H1 (cell line): ENCODE measurements at regions not wholly inside any gene's neighbourhood (a gene's known extent, or its start where the extent isn't known, plus 50 kb on each side); places are given as distances from the start of the nearest gene placed in this dataset.

Source experiments
- CTCF ChIA-PET: fragments of 300-600 bp; sonication (Branson Sonifier 250); formaldehyde crosslinking; loops from one replicate; lab custom pipeline; 2021; ENCODE audit not compliant: partially characterized antibody; lab: Charles Lee
- POLR2A ChIA-PET: fragments of 300-600 bp; sonication (Branson Sonifier 250); formaldehyde crosslinking; loops from one replicate; lab custom pipeline; 2021; ENCODE audit warnings: inconsistent platforms; ENCODE audit not compliant: partially characterized antibody; lab: Charles Lee
- DNase-seq, 2 experiments: peaks; one replicate each; pipeline versions ENCODE4 v3.0.0 to v3.0.0-alpha.2; 2010 to 2022; ENCODE audit warnings: low spot score in 2 of 2, low read depth in 1 of 2, mixed read lengths in 1 of 2
- FAIRE-seq: peaks from 2 replicates; lab custom pipeline; 2011; peaks lifted over from hg19 to GRCh38; lab: Jason Lieb, UNC
- H2AFZ ChIP-seq: 2 replicates; pipeline ENCODE4 v1.8.1; 2012; ENCODE audit warnings: low read length, inconsistent platforms
- H2AK5ac ChIP-seq: 2 replicates; pipeline ENCODE4 v1.6.1; 2013; ENCODE audit warnings: low read depth, low read length
- H2BK120ac ChIP-seq: replicated peaks from 2 replicates; pipeline ENCODE3; 2013; ENCODE audit warnings: low read depth, low read length, inconsistent platforms
- H2BK12ac ChIP-seq: 2 replicates; pipeline ENCODE4 v1.6.1; 2013; ENCODE audit warnings: low read depth, low read length
- H2BK15ac ChIP-seq: 2 replicates; pipeline ENCODE4 v1.6.1; 2013; ENCODE audit warnings: low read length
- H2BK20ac ChIP-seq: 2 replicates; pipeline ENCODE4 v1.6.1; 2013; ENCODE audit warnings: low read length
- H2BK5ac ChIP-seq: 2 replicates; pipeline ENCODE4 v1.6.1; 2013; ENCODE audit warnings: low read depth, low read length
- H3K14ac ChIP-seq: 2 replicates; pipeline ENCODE4 v1.6.1; 2013; ENCODE audit warnings: inconsistent platforms; ENCODE audit not compliant: insufficient read length
- H3K18ac ChIP-seq: 2 replicates; pipeline ENCODE4 v1.6.1; 2013; ENCODE audit warnings: low read length; ENCODE audit errors: extremely low read depth
- H3K23ac ChIP-seq: 2 replicates; pipeline ENCODE4 v1.6.1; 2013; ENCODE audit warnings: inconsistent platforms; ENCODE audit not compliant: insufficient read length
- H3K23me2 ChIP-seq: 2 replicates; pipeline ENCODE4 v1.6.1; 2013; ENCODE audit warnings: low read depth, low read length
- H3K27ac ChIP-seq: 2 replicates; pipeline ENCODE4 v1.6.1; 2011; ENCODE audit warnings: low read depth, low read length, inconsistent platforms
- H3K27me3 ChIP-seq, 4 experiments: replicated peaks in 1 of 4; 1 replicate in 1 of 4; 2 replicates in 3 of 4; pipeline versions ENCODE4 v1.6.1 to v1.8.1; 2011 to 2013; ENCODE audit warnings: low read length in 3 of 4, mild to moderate bottlenecking in 3 of 4, inconsistent platforms in 2 of 4, mixed read lengths in 2 of 4, moderate library complexity in 1 of 4; ENCODE audit not compliant: control insufficient read depth in 3 of 4, insufficient read depth in 3 of 4; ENCODE audit errors: extremely low read depth in 1 of 4
- H3K36me3 ChIP-seq, 4 experiments: 2 replicates each; pipeline versions ENCODE4 v1.6.1 to v1.8.1; 2011 to 2013; ENCODE audit warnings: mild to moderate bottlenecking in 4 of 4, low read length in 3 of 4, moderate library complexity in 2 of 4, control low read depth in 1 of 4, inconsistent platforms in 1 of 4; ENCODE audit not compliant: insufficient read depth in 4 of 4, control insufficient read depth in 2 of 4
- H3K4ac ChIP-seq: replicated peaks from 2 replicates; pipeline ENCODE3; 2013; ENCODE audit warnings: low read length, low read depth, mixed read lengths, inconsistent platforms; ENCODE audit not compliant: insufficient read length
- H3K4me1 ChIP-seq, 4 experiments: replicated peaks in 1 of 4; 1 replicate in 1 of 4; 2 replicates in 3 of 4; pipeline versions ENCODE4 v1.6.1 to v1.8.1; 2011 to 2013; ENCODE audit warnings: low read length in 3 of 4, inconsistent platforms in 2 of 4, mixed read lengths in 1 of 4; ENCODE audit not compliant: insufficient read depth in 4 of 4, control insufficient read depth in 3 of 4
- H3K4me2 ChIP-seq, 2 experiments: 2 replicates each; pipeline versions ENCODE4 v1.6.1 to v1.8.1; 2011 to 2013; ENCODE audit warnings: low read depth in 2 of 2, low read length in 2 of 2, control low read depth in 1 of 2, inconsistent platforms in 1 of 2, mild to moderate bottlenecking in 1 of 2; ENCODE audit not compliant: insufficient read depth in 1 of 2
- H3K4me3 ChIP-seq, 4 experiments: fragments of 200-600, 300-600 bp in 1 of 4; sonication (generic), shearing (Covaris generic), sonication (Bioruptor Twin) in 1 of 4; 2 replicates each; pipeline versions ENCODE4 v1.5.1 to v1.8.1; 2011 to 2016; ENCODE audit warnings: low read length in 4 of 4, low read depth in 3 of 4, control low read depth in 2 of 4, inconsistent platforms in 2 of 4, mild to moderate bottlenecking in 2 of 4, mixed read lengths in 1 of 4, moderate library complexity in 1 of 4; ENCODE audit not compliant: insufficient read depth in 2 of 4; ENCODE audit errors: extremely low read depth in 1 of 4
- H3K56ac ChIP-seq: replicated peaks from 2 replicates; pipeline ENCODE3; 2013; ENCODE audit warnings: low read depth, mild to moderate bottlenecking, mixed read lengths, low read length, inconsistent platforms; ENCODE audit not compliant: insufficient read length
- H3K79me1 ChIP-seq: 2 replicates; pipeline ENCODE4 v1.6.1; 2013; ENCODE audit warnings: low read depth, low read length, control low read depth
- H3K79me2 ChIP-seq, 2 experiments: 2 replicates each; pipeline versions ENCODE4 v1.6.1 to v1.8.1; 2012 to 2013; ENCODE audit warnings: low read length in 2 of 2, mild to moderate bottlenecking in 2 of 2, inconsistent platforms in 1 of 2; ENCODE audit not compliant: insufficient read depth in 2 of 2, control insufficient read depth in 1 of 2
- H3K9ac ChIP-seq, 4 experiments: replicated peaks in 1 of 4; 1 replicate in 1 of 4; 2 replicates in 3 of 4; pipeline versions ENCODE4 v1.6.1 to v1.8.1; 2011 to 2013; ENCODE audit warnings: low read depth in 3 of 4, low read length in 3 of 4, control low read depth in 2 of 4, mild to moderate bottlenecking in 2 of 4, moderate library complexity in 2 of 4, inconsistent platforms in 1 of 4; ENCODE audit errors: extremely low read depth in 1 of 4
- H3K9me3 ChIP-seq, 2 experiments: 2 replicates each; pipeline versions ENCODE4 v1.6.1 to v1.8.1; 2012 to 2013; ENCODE audit warnings: mild to moderate bottlenecking in 2 of 2, moderate library complexity in 2 of 2, control low read depth in 1 of 2, inconsistent platforms in 1 of 2, low read depth in 1 of 2, low read length in 1 of 2, mixed read lengths in 1 of 2; ENCODE audit not compliant: insufficient read depth in 2 of 2
- H4K20me1 ChIP-seq, 2 experiments: replicated peaks in 1 of 2; 2 replicates each; pipeline versions ENCODE3 to v1.8.1; 2011 to 2013; ENCODE audit warnings: inconsistent platforms in 2 of 2, low read length in 2 of 2, mild to moderate bottlenecking in 1 of 2; ENCODE audit not compliant: insufficient read depth in 2 of 2, control insufficient read depth in 1 of 2
- H4K5ac ChIP-seq: 2 replicates; pipeline ENCODE4 v1.6.1; 2013; ENCODE audit warnings: low read length, low read depth, mixed read lengths, inconsistent platforms; ENCODE audit not compliant: insufficient read length
- H4K8ac ChIP-seq: 2 replicates; pipeline ENCODE4 v1.8.0; 2013; ENCODE audit warnings: mild to moderate bottlenecking, moderate library complexity, low read length, inconsistent platforms; ENCODE audit not compliant: insufficient read depth; ENCODE audit errors: extremely low read depth
- H4K91ac ChIP-seq: replicated peaks from 2 replicates; pipeline ENCODE3; 2013; ENCODE audit warnings: low read length, mixed read lengths, inconsistent platforms; ENCODE audit not compliant: insufficient read length
- E2F6 ChIP-seq: IDR thresholded peaks from 2 replicates; pipeline ENCODE4 v1.6.1; 2012; ENCODE audit warnings: inconsistent platforms
- JUND ChIP-seq: IDR thresholded peaks from 2 replicates; pipeline ENCODE4 v1.6.1; 2011; ENCODE audit warnings: mild to moderate bottlenecking, improper control_type of control experiment, low read length
- MAX ChIP-seq: IDR thresholded peaks from 2 replicates; pipeline ENCODE4 v1.6.1; 2012; ENCODE audit warnings: inconsistent platforms
- RXRA ChIP-seq: IDR thresholded peaks from 2 replicates; pipeline ENCODE4 v1.6.1; 2011; ENCODE audit warnings: low read depth, mild to moderate bottlenecking, low read length, moderate library complexity; ENCODE audit not compliant: insufficient read depth
- WGBS, 2 experiments: shearing (Covaris generic) in 1 of 2; methylation state at CpG; one replicate each; pipeline versions ENCODE4 v1.1.6 to v1.1.7; 2013 to 2015; ENCODE audit warnings: low lambda C conversion rate in 2 of 2, mixed read lengths in 2 of 2, inconsistent platforms in 1 of 2, low coverage in 1 of 2, missing lambda C conversion rate in 1 of 2; ENCODE audit not compliant: insufficient replicate concordance in 2 of 2, insufficient coverage in 1 of 2, insufficient read length in 1 of 2; ENCODE audit errors: extremely low coverage in 1 of 2, missing lambda C conversion rate in 1 of 2; 5-methylcytosine and 5-hydroxymethylcytosine counted together

DNA sequence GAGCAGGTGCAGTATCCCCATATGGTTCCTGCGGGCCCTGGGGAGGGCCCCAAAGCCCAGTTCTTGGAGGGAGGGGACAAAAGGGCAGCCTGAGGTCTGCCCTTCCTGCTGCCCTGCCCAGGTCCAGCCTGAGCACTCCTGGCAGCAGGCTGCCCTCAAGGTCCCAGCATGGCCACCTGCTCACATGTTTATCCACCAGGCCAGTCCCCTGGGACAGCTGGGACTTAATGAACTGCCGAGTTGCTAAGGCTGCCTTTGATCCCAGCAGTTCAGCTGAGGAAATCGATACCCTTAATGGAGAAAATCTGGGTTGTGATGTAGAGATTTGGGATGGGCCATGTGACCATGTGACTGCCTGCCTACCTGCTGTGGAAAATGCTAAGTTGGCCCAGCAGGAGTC lies 146.2 kb downstream of the TRIM29 start:
- Histone ChIP-seq H3K79me2 (no peaks in the 10 kb centered on the region), H2BK20ac (no peak overlapping the region), H3K23me2 (no peaks in the 10 kb centered on the region), H3K4me3 (no peak overlapping the region), H4K91ac (no peak overlapping the region), H2BK5ac (no peak overlapping the region), H2AK5ac (no peak overlapping the region; the same call in 1 of the 2 replicates), H2BK120ac (no peak overlapping the region), H3K4ac (no peak overlapping the region), H3K27ac (no peak overlapping the region), H4K20me1 (no peaks in the 10 kb centered on the region), H3K56ac (no peak overlapping the region), H3K9me3 (no peaks in the 10 kb centered on the region), H2AFZ (no peak overlapping the region), H3K4me2 (no peak overlapping the region), H3K36me3 (no peaks in the 10 kb centered on the region), H3K79me1 (no peaks in the 10 kb centered on the region), H4K5ac (no peak overlapping the region), H3K14ac (no peak overlapping the region), H3K4me1 (peaks cover 0 to 9% (median 3%) of the 10 kb centered on the region in 4 experiments; a peak in 1 of 7 replicates), H2BK15ac (peak overlapping the region; percentile 36; the same call in 1 of the 2 replicates), H4K8ac (no peak overlapping the region; the same call in 1 of the 2 replicates), H3K27me3 (no peaks in the 10 kb centered on the region), H3K18ac (no peak overlapping the region), H3K23ac (no peak overlapping the region), H2BK12ac (no peak overlapping the region), H3K9ac (no peak overlapping the region)
- no peak for FAIRE-seq
- POLR2A ChIA-PET = no interaction called here
- CTCF ChIA-PET = interaction anchor here (1.0 to 3.6 kb wide), 7 partner anchors 8 to 238 kb away, joined by 3 to 12 read pairs (median 8); no protein-coding TSS in a partner anchor
- whole genome bisulfite sequencing, 2 experiments = 77% methylated on average over 3 of the region's 3 CpGs; no CpG with 5 or more reads in 1 of the 2 experiments
- TF ChIP-seq MAX (peak; percentile 17; the same call in 1 of the 2 replicates), E2F6 (0 out of 2 replicates have a peak, but pooled peaks have one; percentile 11), JUND (no peak), RXRA (no peak)
- DNase-seq = no peak
